ENCODE measurements at regions not wholly inside any gene's neighbourhood (a gene's known extent, or its start where the extent isn't known, plus 50 kb on each side); places are given as distances from the start of the nearest gene placed in this dataset.

GRCh38 chrX:122269243-122269781 is 914.8 kb upstream of the GRIA3 start:
- Histone ChIP-seq H3K27me3 (ENCODE audit: control insufficient read depth in 4 of 4, insufficient read depth in 4 of 4, low read length in 3 of 4) (peaks cover 0 to 2% (median 0%) of the 10 kb centered on the region in 4 donors), H3K36me3 (ENCODE audit: control insufficient read depth in 4 of 4, insufficient read depth in 3 of 4, low read depth in 1 of 4, low read length in 3 of 4) (no peaks in the 10 kb centered on the region), H3K9me3 (ENCODE audit: control insufficient read depth in 4 of 4, low read length in 3 of 4) (peaks cover 0 to 4% (median under 1%) of the 10 kb centered on the region in 4 donors), H3K27ac (ENCODE audit: low read depth in 1 of 2, low read length in 2 of 2) (no peak overlapping the region), H3K4me1 (ENCODE audit: control insufficient read depth in 4 of 4, insufficient read depth in 4 of 4, low read length in 3 of 4) (no peaks in the 10 kb centered on the region), H3K4me3 (ENCODE audit: low read depth in 1 of 3, low read length in 3 of 3) (no peak overlapping the region), H3K9ac (ENCODE audit: low read depth in 1 of 2, low read length in 2 of 2) (no peak overlapping the region)
- no peak for TF ChIP-seq JUND (IDR thresholded peaks at IDR 0.05)
- no peak for TF ChIP-seq RAD21 (IDR thresholded peaks at IDR 0.05)
- no peak for TF ChIP-seq FOXA2 (IDR thresholded peaks at IDR 0.05)
- TF ChIP-seq TAF1 (conservative IDR thresholded peaks at IDR 0.05), result no peak
- no peak for TF ChIP-seq EGR1 (IDR thresholded peaks at IDR 0.05; ENCODE audit: low read depth in 2 of 2)
- no peak for DNase-seq (ENCODE audit: low spot score)

- no peak for TF ChIP-seq RAD21 (IDR thresholded peaks at IDR 0.05)
- no peak for TF ChIP-seq HNF4A (conservative IDR thresholded peaks at IDR 0.05)
- TF ChIP-seq, protein P1, sequence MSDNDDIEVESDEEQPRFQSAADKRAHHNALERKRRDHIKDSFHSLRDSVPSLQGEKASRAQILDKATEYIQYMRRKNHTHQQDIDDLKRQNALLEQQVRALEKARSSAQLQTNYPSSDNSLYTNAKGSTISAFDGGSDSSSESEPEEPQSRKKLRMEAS (IDR thresholded peaks at IDR 0.05), result no peak
- TF ChIP-seq YY1 (IDR thresholded peaks at IDR 0.05), result no peak
- TF ChIP-seq ZBTB33 (IDR thresholded peaks at IDR 0.05), result no peak
- no peak for TF ChIP-seq RXRA (IDR thresholded peaks at IDR 0.05)
- no peak for TF ChIP-seq HNF4G (IDR thresholded peaks at IDR 0.05)
- TF ChIP-seq TAF1 (conservative IDR thresholded peaks at IDR 0.05), result no peak
- TF ChIP-seq ATF3 (IDR thresholded peaks at IDR 0.05), result no peak
- TF ChIP-seq GABPA (IDR thresholded peaks at IDR 0.05 in 1 of 2, conservative IDR thresholded peaks at IDR 0.05 in 1 of 2), result no peak
- no peak for TF ChIP-seq JUND (IDR thresholded peaks at IDR 0.05)
- TF ChIP-seq, protein P2, sequence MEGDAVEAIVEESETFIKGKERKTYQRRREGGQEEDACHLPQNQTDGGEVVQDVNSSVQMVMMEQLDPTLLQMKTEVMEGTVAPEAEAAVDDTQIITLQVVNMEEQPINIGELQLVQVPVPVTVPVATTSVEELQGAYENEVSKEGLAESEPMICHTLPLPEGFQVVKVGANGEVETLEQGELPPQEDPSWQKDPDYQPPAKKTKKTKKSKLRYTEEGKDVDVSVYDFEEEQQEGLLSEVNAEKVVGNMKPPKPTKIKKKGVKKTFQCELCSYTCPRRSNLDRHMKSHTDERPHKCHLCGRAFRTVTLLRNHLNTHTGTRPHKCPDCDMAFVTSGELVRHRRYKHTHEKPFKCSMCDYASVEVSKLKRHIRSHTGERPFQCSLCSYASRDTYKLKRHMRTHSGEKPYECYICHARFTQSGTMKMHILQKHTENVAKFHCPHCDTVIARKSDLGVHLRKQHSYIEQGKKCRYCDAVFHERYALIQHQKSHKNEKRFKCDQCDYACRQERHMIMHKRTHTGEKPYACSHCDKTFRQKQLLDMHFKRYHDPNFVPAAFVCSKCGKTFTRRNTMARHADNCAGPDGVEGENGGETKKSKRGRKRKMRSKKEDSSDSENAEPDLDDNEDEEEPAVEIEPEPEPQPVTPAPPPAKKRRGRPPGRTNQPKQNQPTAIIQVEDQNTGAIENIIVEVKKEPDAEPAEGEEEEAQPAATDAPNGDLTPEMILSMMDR (IDR thresholded peaks at IDR 0.05; ENCODE audit: low read depth, low read length, missing input control), result no peak
- TF ChIP-seq SP1 (IDR thresholded peaks at IDR 0.05), result no peak
- TF ChIP-seq FOXA1 (IDR thresholded peaks at IDR 0.05), result no peak
- TF ChIP-seq NR2F2 (IDR thresholded peaks at IDR 0.05), result no peak
- no peak for TF ChIP-seq REST (IDR thresholded peaks at IDR 0.05)
- TF ChIP-seq EGR1 (IDR thresholded peaks at IDR 0.05; ENCODE audit: low read depth in 2 of 2), result no peak
- no peak for TF ChIP-seq FOXA2 (IDR thresholded peaks at IDR 0.05)
- Histone ChIP-seq H3K36me3 (ENCODE audit: control insufficient read depth in 4 of 4, insufficient read depth in 3 of 4, low read depth in 1 of 4, low read length in 3 of 4) (no peaks in the 10 kb centered on the region), H3K27me3 (ENCODE audit: control insufficient read depth in 4 of 4, insufficient read depth in 4 of 4, low read length in 3 of 4) (peaks cover 0 to 2% (median 0%) of the 10 kb centered on the region in 4 donors), H3K27ac (ENCODE audit: low read depth in 1 of 2, low read length in 2 of 2) (no peak overlapping the region), H3K9me3 (ENCODE audit: control insufficient read depth in 4 of 4, low read length in 3 of 4) (peaks cover 0 to 4% (median under 1%) of the 10 kb centered on the region in 4 donors), H3K4me3 (ENCODE audit: low read depth in 1 of 3, low read length in 3 of 3) (no peak overlapping the region), H3K4me1 (ENCODE audit: control insufficient read depth in 4 of 4, insufficient read depth in 4 of 4, low read length in 3 of 4) (no peaks in the 10 kb centered on the region), H3K9ac (ENCODE audit: low read depth in 1 of 2, low read length in 2 of 2) (no peak overlapping the region)
- DNase-seq (ENCODE audit: low spot score), result no peak
- WGBS, result 75% methylated on average over 7 of the region's 7 CpGs
Observed at GRCh38 chrX:122270809-122271494, 913.1 kb upstream of the GRIA3 start.
